B cell (primary cell): ENCODE measurements at regions not wholly inside any gene's neighbourhood (a gene's known extent, or its start where the extent isn't known, plus 50 kb on each side); places are given as distances from the start of the nearest gene placed in this dataset.

Experiments used
- EZH2 ChIP-seq: IDR thresholded peaks from 2 replicates; pipeline ENCODE4 v1.6.1; 2012; ENCODE audit warnings: borderline replicate concordance, low read depth, mild to moderate bottlenecking, moderate library complexity, low read length; ENCODE audit not compliant: insufficient read depth, poor library complexity, severe bottlenecking
- TF ChIP-seq, protein P1 (sequence below): fragments of 200-600 bp; IDR thresholded peaks from one replicate; pipeline ENCODE4 v1.8.0; 2022; ENCODE audit warnings: antibody characterized with exemption, mild to moderate bottlenecking

DNA sequence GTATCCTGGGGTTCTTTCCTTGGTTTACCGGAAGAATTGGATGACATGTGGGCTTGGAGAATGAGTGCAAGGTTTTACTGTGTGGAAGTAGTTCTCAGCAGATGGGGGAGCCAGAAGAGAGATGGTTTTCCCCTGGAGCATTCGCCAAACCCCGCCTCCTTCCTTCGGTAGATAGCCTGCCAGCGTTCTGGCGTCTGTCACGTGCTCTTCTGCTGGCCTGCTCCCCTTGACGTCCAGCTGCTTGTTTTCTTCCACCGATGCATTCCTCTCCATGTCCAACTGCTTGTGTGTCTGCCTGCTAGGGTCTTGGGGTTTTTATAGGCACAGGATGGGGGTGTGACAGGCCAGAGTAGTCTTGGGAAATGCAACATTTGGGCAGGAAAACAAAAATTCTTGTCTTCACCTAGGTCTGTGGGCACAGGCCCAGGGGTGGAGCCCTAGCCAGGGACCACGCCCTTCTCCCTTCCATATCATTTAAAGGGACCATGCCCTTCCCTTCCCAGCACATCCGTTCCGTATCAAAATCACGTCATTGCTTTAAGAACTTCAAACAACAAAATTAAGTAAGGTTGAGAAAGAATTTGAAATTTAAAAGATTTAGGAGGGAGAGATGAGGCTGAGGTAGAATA is 538.7 kb upstream of the SMIM31 start:
- TF ChIP-seq, protein P1, sequence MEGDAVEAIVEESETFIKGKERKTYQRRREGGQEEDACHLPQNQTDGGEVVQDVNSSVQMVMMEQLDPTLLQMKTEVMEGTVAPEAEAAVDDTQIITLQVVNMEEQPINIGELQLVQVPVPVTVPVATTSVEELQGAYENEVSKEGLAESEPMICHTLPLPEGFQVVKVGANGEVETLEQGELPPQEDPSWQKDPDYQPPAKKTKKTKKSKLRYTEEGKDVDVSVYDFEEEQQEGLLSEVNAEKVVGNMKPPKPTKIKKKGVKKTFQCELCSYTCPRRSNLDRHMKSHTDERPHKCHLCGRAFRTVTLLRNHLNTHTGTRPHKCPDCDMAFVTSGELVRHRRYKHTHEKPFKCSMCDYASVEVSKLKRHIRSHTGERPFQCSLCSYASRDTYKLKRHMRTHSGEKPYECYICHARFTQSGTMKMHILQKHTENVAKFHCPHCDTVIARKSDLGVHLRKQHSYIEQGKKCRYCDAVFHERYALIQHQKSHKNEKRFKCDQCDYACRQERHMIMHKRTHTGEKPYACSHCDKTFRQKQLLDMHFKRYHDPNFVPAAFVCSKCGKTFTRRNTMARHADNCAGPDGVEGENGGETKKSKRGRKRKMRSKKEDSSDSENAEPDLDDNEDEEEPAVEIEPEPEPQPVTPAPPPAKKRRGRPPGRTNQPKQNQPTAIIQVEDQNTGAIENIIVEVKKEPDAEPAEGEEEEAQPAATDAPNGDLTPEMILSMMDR = no peak
- TF ChIP-seq EZH2 = no peak
